ENCODE measurements at regions not wholly inside any gene's neighbourhood (a gene's known extent, or its start where the extent isn't known, plus 50 kb on each side); places are given as distances from the start of the nearest gene placed in this dataset.
"Not testable (repeated sequence)": the region's sequence is repeated elsewhere in the genome, so short reads cannot be mapped to it uniquely, and the experiment has no call there.

DNA sequence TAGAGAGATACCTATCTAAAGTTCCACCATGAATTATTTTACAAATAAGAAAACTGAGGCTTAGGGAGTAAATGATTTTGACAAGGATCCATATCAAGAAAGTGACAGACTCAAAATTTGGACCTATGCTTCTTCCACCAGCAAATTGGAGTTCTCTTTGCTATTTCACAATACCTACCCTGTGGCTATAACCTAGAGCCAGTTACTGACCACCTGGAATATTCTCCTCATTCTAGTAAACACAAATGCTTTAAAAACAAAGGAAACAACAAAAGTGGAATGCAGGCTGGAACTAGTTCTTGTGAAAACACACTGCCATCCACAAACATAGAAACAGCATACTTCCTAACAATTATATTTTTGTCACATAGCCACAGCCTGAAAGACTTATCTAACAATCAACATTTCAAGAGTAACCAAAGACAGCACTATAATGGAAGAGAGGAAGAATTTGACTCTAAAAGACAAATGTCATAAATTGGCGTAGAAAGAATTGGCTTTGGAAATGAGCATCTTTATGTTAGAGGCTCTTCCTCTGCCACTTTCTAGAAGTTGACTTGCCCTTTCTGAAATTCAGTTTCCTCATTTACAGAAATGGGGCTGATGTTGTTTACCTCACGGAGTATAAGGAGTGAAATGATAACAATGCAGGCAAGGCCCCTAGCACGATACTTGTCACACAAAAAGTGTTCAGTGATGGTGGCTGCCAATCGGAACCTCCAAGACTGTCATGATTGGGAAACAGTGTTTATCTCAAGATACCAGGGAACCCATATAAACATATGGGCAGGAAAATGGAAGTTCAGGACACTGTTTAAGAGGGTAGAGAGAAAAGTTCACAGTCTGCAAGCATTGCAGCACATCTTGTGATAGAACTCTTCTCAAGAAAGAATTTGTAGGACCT, 138.6 kb upstream of the LGR5 start:
- FAIRE-seq, result no peak
- DNase-seq (ENCODE audit: insufficient read length, low spot score), result no peak

DNA sequence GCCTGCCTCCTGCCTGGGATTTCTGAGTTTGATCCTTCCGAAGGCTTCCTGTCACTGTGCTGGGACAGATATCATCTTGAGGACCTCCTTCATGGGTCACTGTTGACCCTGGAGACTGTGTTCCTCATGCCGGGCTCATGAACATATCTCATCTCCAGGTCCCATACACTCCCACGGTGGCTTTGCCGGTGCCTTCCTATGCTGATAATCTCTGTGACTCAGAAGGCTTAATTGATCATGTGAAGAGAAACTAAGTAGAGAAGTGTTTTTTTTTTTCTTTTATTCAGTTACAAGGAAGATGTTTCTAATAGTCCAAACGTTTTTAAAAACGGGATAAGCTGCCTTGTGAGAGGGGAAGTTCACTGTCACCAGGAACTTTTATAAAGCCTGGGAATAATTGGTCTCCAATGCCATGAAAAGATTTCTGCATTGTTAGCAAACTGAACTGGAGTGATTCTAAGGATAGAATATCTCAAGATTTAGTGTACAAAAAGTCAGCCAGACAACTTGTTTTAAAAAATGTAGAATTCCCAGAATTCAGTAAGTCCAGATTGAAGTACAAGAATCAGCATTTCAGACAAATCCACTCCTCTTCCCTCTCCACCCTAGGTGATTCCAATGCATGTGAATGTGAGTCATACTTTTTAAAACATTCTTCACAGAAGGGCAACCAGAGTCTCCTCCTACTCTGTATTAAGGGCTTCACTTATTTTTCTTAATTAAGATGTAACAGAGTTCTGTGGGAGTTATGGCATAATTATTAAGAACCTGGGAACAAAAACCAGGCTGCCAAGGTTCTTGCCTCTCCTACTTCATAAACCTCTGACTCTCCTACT, 139.8 kb upstream of the LGR5 start:
- DNase-seq (ENCODE audit: insufficient read length, low spot score) (no peak), FAIRE-seq (no peak)

DNA sequence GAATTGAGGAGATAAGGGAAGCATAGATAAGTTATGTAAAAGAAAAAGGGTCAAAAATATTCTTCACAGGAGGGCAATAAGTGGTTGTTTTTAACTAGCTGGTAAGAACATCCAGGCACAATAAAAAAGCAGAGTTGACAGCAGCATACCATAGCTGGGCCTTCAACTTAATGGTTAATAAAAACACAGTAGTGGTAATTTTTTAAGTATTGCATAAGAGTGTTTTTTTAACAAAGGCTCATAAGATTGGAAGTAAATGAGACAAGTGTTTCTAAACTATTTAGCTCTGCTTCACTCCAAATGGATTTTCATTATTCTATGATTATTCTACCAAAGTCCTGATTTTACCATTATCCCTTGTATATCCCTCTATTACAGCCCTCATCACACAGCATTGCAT, 140.1 kb upstream of the TSPAN8 start:
- FAIRE-seq (no peak), DNase-seq (ENCODE audit: insufficient read length, low spot score) (no peak)

DNA sequence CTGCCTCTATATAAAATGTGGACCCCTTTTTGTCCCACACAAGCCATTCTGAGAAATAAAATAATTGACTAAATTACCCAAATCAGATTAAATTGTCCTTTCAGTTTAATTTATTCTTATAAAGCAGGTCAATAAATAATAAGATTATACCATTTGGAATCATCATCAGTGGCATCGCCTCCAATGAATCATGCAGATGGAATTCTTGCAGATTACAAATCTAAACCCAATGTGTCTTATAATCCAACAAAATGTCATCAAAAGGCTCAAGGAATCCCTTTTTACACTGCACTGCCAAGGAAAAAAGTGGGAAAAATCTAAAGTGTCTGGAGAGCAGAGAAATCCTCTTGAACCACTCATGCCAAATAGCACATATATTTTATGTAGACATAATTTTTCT, 138.2 kb upstream of the TSPAN8 start:
- FAIRE-seq, result no peak
- no peak for DNase-seq (ENCODE audit: insufficient read length, low spot score)

DNA sequence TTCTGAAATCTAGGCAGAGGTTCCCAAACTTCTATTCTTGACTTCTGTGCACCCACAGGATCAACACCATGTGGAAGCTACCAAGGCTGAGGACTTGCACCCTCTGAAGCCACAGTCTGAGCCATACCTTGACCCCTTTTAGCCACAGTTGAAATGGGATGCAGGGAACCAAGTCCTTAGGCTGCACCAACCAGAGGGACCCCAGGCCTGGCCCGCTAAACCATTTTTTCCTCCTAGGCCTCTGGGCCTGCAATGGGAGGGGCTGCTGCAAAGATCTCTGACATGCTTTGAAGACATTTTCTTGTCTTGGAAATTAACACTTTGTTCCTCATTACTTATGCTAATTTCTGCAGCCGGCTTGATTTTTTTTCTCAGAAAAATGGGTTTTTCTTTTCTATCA, 133.9 kb upstream of the TSPAN8 start:
- no peak for DNase-seq (ENCODE audit: insufficient read length, low spot score)
- no peak for FAIRE-seq

DNA sequence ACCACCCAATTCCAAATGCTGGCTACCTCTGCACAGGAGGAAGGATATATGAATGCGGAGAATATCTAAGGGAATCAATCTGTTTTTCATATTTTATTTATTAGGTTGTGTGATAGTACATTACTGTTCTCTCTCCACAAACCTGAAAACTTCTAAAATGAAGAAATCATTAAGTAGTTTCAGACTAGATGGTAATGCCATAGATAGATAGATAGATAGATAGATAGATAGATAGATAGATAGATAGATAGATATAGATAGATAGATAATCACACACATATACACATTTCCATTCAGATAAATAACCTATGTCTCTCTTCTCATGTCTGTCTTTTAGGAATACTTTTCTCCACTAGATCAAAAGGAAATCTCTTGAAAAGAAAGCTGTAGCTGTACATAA, 126.1 kb upstream of the TSPAN8 start:
- DNase-seq (ENCODE audit: insufficient read length, low spot score) (no peak), FAIRE-seq (no peak)

DNA sequence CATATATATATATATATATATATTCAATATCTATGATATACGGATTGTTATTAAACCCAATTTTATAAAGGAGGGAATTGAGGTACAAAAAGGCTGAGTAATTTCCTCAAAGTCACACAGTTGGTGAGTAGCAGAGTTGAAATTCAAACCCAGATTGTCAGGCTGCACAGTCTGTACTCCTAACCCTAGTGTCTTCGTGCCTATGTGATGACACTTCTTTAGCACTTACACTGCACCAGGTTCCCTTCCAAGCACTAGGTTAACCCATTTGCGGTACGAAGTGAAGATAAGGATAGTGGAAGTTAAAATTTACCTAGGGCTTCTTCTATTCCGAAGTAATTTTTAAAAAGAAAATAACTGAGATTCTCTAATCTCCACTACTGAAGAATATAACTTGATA, 125.1 kb upstream of the TSPAN8 start:
- FAIRE-seq (no peak), DNase-seq (ENCODE audit: insufficient read length, low spot score) (no peak)

DNA sequence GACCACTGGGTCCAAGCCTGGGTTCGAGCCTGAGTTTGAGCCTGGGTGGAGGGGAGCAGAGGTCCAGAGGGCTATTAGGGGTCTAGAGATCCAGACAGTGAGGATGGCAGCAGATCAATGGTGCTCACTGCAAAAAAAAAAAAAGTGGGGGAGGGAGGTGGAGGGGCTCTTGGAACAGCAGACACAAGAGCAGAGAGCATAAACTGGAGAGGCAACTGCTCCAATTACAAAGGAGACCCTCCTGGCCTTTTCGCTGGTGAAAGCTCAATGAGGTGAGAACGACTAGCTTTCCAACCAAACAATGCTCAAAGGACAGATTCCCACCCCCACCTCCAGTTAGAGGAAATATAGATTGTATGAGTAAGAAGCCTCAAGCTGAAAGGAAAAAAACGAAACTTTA, 124.2 kb upstream of the TSPAN8 start:
- FAIRE-seq (no peak), DNase-seq (ENCODE audit: insufficient read length, low spot score) (no peak)

DNA sequence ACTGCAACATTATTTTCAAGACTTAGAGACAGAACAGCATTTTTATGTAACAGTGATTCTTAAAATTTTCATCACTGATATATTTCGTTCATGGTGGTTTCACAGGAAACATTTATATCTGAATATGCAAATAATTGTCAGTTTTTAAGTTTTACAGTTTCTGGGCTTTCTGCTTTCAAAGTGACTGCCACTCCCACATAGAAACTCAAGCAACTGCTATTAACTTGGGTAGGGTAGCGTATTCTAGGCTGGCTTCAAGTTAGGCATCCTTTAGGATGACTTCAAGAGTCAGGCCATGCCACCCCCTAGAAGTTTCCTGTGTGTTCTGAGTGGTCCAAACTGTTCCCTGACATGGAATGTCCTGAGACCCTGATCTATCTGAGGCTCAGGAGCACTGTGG, 123.6 kb upstream of the TSPAN8 start:
- no peak for DNase-seq (ENCODE audit: insufficient read length, low spot score)
- no peak for FAIRE-seq

DNA sequence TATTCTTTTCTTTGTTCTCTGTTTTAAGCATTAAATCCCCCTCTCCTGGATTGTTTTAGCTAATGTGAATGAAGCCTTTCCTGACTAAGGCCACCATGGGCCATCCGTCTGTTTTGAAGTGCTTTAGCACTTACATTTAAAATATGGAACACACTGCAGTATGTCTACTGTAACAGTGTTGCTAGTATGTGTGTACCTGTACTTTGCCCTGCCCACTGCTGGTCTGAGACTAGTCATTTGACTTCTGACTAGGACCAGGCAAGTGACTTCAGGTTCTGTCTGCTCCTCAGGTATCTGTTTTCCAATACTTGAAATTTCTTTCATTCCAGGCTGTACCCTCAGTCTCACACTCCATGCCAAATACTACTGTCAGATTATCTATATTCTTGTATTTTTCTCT, 120.1 kb upstream of the TSPAN8 start:
- DNase-seq (ENCODE audit: insufficient read length, low spot score), result no peak
- no peak for FAIRE-seq

DNA sequence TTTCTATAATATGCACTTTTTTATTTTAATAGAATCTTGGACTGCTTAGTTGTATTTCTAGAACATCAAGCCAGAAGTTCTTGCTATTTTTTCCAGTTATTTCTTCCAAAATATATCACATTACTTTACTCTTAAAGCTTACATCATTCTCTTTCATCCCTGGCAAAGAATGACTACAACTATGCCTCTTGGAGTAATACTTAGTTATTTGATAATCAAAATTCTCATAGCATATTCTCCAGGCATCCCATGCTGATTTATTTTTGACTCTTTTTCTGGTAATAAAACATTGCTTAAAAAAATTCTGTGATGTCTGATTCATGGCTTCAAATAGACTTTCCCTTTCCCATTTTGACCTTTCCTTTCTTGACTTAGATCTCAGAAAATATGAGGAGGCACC, 118.7 kb upstream of the TSPAN8 start:
- DNase-seq (ENCODE audit: insufficient read length, low spot score), result no peak
- FAIRE-seq, result no peak

DNA sequence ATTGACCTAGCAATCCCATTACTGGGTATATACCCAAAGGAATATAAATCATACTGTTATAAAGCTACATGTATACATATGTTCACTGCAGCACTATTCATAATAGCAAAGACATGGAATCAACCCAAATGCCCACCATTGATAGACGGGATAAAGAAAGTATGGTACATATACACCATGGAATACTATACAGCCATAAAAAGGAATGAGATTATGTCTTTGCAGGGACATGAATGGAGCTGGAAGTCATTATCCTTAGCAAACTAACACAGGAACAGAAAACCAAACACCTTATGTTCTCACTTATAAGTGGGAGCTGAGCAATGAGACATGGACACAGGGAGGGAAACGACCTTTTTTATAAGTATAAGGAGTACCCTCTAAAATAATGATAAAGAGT, 113.0 kb upstream of the TSPAN8 start:
- FAIRE-seq; DNase-seq (ENCODE audit: insufficient read length, low spot score): not testable (repeated sequence)

DNA sequence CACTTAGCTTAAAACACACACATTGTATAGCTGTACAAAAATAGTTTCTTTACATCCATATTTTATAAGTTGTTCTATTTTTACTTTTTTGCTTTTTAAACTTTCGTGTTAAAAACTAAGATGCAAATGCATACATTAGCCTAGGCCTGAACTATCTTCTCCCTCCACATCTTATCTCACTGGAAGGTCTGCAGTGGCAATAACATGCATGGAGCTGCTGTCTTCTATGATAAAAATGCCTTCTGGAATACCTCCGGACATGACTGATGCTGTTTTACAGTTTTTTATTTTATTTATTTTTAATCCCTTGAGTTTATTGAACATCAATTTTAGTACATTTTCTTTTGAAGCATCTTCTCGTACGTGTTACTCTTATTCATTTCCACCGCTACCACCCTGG, 112.3 kb upstream of the TSPAN8 start:
- DNase-seq (ENCODE audit: insufficient read length, low spot score) (no peak), FAIRE-seq (no peak)

DNA sequence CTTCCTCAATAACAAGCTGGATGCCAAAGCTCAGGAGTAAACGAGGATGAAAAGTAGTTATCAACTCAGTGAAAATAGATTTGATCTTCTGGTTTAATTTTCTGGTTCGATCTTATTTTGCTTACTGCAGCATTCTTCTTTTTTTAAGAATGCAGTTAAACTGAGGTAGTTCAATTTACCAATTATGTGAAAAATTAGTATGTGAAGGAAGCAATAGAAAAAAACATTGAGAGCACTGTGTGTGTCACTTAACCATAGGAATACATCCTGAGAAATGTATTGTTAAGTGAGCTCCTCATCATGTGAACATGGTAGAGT, 111.4 kb upstream of the TSPAN8 start:
- no peak for DNase-seq (ENCODE audit: insufficient read length, low spot score)
- FAIRE-seq, result no peak

DNA sequence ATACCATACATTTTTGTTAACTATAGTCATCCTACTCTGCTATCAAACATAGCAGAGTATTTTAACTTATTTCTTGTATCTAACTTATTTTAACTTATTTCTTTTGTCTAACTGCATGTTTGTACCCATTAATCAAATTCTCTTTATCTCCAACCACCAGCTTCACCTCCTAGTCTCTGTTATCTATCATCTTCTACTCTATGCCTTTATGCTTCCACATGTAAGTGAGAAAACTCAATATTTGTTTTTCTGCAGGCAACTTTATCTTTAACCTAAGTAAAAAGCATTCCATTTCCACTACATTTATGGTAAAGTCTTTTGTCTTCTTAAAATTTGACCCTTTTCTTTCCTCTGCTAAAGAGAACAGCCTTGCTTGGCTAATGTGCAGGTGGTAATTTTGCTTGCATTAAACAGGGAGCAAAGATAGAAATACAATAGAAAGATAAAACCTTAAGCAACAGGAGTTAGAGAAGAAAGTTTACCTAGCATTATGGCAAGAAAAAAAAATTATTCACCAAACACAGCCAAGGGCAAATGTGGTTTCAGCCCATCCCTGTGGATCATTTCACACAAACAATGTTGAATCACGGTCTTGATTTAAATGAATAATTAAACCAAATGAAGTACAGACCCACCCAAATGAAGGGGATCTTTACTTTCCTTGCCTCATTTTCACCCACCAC, 110.9 kb upstream of the TSPAN8 start:
- FAIRE-seq, result no peak

DNA sequence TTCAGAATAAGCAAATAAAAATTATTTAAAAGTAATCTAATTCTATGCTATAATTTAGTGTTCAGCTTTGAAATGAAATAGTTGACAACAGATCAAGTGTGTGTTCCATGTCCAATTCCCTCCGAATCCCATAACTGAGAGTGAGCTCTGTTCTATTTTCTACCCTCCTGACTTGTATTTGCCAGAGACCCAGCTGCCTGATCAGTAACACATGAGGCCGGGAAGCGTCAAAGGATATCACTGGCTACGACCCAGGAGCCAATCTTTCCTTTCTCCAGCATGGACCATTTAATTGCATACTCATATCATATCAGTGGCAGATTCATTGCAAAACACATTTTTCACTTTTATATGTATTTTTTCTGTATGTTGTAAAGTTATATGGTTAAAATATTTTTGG, 108.8 kb upstream of the TSPAN8 start:
- DNase-seq (ENCODE audit: insufficient read length, low spot score), result no peak
- no peak for FAIRE-seq

More for the DNA sequence above, 110.9 kb upstream of the TSPAN8 start:
- DNase-seq (ENCODE audit: insufficient read length, low spot score), result no peak

DNA sequence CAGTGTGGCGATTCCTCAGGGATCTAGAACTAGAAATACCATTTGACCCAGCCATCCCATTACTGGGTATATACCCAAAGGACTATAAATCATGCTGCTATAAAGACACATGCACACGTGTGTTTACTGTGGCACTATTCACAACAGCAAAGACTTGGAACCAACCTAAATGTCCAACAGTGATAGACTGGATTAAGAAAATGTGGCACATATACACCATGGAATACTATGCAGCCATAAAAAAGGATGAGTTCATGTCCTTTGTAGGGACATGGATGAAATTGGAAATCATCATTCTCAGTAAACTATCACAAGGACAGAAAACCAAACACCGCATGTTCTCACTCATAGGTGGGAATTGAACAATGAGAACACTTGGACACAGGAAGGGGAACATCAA, 107.9 kb upstream of the TSPAN8 start:
- DNase-seq (ENCODE audit: insufficient read length, low spot score); FAIRE-seq: not testable (repeated sequence)

DNA sequence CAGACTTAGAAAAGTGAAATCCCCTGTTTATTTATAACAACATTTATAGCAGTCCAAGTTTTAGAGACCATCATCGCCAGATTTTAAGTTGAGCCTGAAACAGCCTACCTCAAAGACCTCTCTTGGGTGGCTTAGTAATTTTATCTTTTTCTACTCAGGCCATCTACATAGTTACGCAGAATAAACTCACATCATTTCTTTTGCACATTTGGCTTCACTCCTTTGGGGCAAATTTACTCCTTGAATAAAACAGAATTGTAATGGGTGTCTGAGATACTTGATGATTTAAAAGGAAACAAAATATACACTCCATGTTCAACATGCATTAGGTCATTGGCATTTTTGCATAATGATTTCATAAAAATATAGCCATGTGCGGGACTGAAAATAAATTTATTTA, 104.7 kb upstream of the TSPAN8 start:
- no peak for FAIRE-seq
- no peak for DNase-seq (ENCODE audit: insufficient read length, low spot score)

DNA sequence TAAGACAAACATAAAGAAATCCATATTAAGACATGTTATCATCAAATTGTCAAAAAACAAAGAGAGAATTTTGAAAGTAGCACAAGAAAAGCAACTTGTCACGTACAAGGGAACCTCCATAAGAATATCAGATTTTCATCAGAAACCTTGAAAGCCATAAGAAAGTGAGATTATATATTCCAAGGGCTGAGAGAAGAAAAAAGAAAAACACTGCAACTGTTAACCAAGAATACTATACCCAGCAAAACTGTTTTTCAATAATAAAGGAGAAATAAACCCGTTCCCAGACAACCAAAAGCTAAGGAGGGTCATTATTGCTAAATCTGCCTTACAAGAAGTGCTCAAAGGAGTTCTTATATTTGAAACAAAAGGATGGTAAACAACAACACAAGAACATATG, 94.7 kb upstream of the TSPAN8 start:
- FAIRE-seq (no peak), DNase-seq (ENCODE audit: insufficient read length, low spot score) (no peak)

DNA sequence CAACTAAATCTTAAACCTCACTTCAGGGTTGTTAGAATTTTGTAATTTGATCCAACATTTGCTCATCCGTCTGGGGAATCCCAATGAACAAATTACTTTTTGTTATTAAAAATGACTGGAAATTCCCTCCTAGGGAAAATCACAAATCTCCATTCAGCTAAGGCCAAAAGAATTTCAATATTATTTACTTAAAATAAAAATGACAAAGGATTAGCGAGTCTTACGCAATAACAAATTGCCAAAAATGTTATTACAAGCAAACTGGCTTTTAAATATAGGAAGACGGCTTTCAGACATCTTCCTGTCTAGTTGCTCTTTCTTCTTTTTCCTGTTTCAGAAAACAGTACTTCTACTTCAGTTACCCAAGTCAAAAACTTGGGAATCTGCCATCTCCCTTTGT, 92.4 kb upstream of the TSPAN8 start:
- FAIRE-seq (no peak), DNase-seq (ENCODE audit: insufficient read length, low spot score) (no peak)

DNA sequence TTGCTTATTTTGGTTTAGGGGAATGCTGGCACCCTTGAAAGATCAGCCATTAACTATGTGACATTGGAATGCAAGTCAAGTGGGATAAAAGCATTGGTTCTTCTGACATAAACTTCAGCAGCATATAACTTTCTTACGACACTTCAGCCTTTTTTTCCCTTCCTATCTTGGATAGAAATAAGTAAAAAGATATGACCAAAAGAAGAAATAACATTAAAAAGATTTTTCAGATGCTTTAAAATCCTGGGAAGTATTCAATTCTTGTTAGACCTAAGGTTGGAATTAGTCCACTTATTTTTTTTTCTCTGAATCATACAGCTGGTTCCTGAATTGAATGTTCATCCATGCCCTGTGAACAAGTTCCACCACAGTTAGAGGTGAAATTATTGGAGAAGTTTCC, 85.6 kb upstream of the TSPAN8 start:
- DNase-seq (ENCODE audit: insufficient read length, low spot score) (no peak), FAIRE-seq (no peak)

DNA sequence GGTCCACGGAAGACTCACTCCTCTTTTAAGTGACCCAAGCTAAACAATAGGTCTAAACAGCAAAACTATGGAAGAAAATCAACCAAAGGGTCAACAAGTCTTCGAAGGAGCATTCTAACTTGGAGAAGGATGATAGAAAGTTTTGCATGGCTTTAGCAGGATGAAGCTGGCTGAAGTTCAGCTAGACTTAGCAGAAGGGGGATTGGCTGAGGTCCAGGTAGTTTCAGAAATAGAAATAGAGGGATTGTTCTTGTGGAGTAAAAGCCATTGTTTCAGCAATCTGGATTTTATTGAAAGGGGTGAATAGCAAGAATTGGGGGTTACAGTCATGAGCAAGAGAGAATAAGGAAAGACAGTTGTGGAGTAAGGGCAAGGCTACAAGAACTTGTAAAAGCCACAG, 84.7 kb upstream of the TSPAN8 start:
- FAIRE-seq (no peak), DNase-seq (ENCODE audit: insufficient read length, low spot score) (no peak)

Measured in GM19239 (cell line).